AG04450 (cell line): ENCODE measurements at regions not wholly inside any gene's neighbourhood (a gene's known extent, or its start where the extent isn't known, plus 50 kb on each side); places are given as distances from the start of the nearest gene placed in this dataset.

ENCODE experiments used
- CTCF ChIA-PET: fragments of 300-600, 350-600 bp; formaldehyde crosslinking; extraction: SDS; loops from one replicate; lab custom pipeline; 2022; ENCODE audit warnings: antibody characterized with exemption, inconsistent platforms; lab: Charles Lee
- POLR2A ChIA-PET: fragments of 350-600 bp; formaldehyde crosslinking; extraction: SDS; loops from one replicate; lab custom pipeline; 2021; ENCODE audit warnings: antibody characterized with exemption, inconsistent platforms; lab: Yijun Ruan, JAX
- DNase-seq: peaks from one replicate; pipeline ENCODE4 v3.0.0-alpha.2; 2011; ENCODE audit warnings: low read depth, low spot score
- H3K27ac ChIP-seq: one replicate; pipeline ENCODE4 v1.5.1; 2012; ENCODE audit warnings: low read depth, low read length, control low read depth
- H3K27me3 ChIP-seq: one replicate; pipeline ENCODE4 v1.6.0; 2012; ENCODE audit warnings: low read length; ENCODE audit not compliant: control insufficient read depth, insufficient read depth
- H3K4me3 ChIP-seq: 2 replicates; pipeline ENCODE4 v1.5.1; 2011; ENCODE audit warnings: mild to moderate bottlenecking, low read depth, low read length, control low read depth
- H3K9me3 ChIP-seq: 2 replicates; pipeline ENCODE4 v1.5.1; 2012; ENCODE audit warnings: low read length; ENCODE audit not compliant: control insufficient read depth, insufficient read depth
- CTCF ChIP-seq: IDR thresholded peaks from 2 replicates; pipeline ENCODE4 v1.5.1; 2011; ENCODE audit warnings: low read depth, low read length, control low read depth, inconsistent platforms

GRCh38 chr2:2940702-2941101 is 436.9 kb downstream of the EIPR1 start:
- TF ChIP-seq CTCF: no peak
- peaks cover 80% of the 10 kb centered on the region for H3K9me3 ChIP-seq
- DNase-seq: no peak
- no peaks in the 10 kb centered on the region for H3K27me3 ChIP-seq
- H3K27ac ChIP-seq: no peak overlapping the region
- H3K4me3 ChIP-seq: no peak overlapping the region
- ChIA-PET POLR2A (no interaction called here), CTCF (no interaction called here)

- no peak overlapping the region for H3K27ac ChIP-seq
- DNase-seq: no peak
- H3K27me3 ChIP-seq: no peaks in the 10 kb centered on the region
- H3K4me3 ChIP-seq: no peak overlapping the region
- peaks cover 85% of the 10 kb centered on the region for H3K9me3 ChIP-seq
- POLR2A ChIA-PET: no interaction called here
- TF ChIP-seq CTCF: no peak
- CTCF ChIA-PET: no interaction called here
Measured at GRCh38 chr2:2940061-2940460, 437.6 kb downstream of the EIPR1 start.

GRCh38 chr2:2939078-2939795 is 438.4 kb downstream of the EIPR1 start:
- no peak overlapping the region for H3K27ac ChIP-seq
- no peak overlapping the region for H3K4me3 ChIP-seq
- peaks cover 84% of the 10 kb centered on the region for H3K9me3 ChIP-seq
- TF ChIP-seq CTCF: no peak
- POLR2A ChIA-PET: no interaction called here
- H3K27me3 ChIP-seq: no peaks in the 10 kb centered on the region
- no peak for DNase-seq
- CTCF ChIA-PET: no interaction called here

- ChIA-PET POLR2A (no interaction called here), CTCF (no interaction called here)
- DNase-seq: no peak
- H3K27ac ChIP-seq: no peak overlapping the region
- no peak for TF ChIP-seq CTCF
- H3K9me3 ChIP-seq: peaks cover 85% of the 10 kb centered on the region
- H3K4me3 ChIP-seq: no peak overlapping the region
- no peaks in the 10 kb centered on the region for H3K27me3 ChIP-seq
Measured at GRCh38 chr2:2938481-2938880, 439.1 kb downstream of the EIPR1 start.

GRCh38 chr2:2935445-2936149 is 442.0 kb downstream of the EIPR1 start:
- TF ChIP-seq CTCF: no peak
- CTCF ChIA-PET: no interaction called here
- H3K27me3 ChIP-seq: no peaks in the 10 kb centered on the region
- DNase-seq: no peak
- POLR2A ChIA-PET: no interaction called here
- H3K9me3 ChIP-seq: peaks cover 87% of the 10 kb centered on the region
- H3K27ac ChIP-seq: no peak overlapping the region
- no peak overlapping the region for H3K4me3 ChIP-seq
